Small intestine (tissue), 7 donors: ENCODE measurements at regions not wholly inside any gene's neighbourhood (a gene's known extent, or its start where the extent isn't known, plus 50 kb on each side); places are given as distances from the start of the nearest gene placed in this dataset.

ENCODE experiments used
- DNase-seq, 2 donors: peaks; one replicate each; pipeline versions ENCODE4 v3.0.0 to v3.0.0-alpha.2; 2013
- FAIRE-seq: peaks from 2 replicates; lab custom pipeline; 2012; peaks lifted over from hg19 to GRCh38; lab: Jason Lieb, UNC
- H3K27ac ChIP-seq, 3 donors: one replicate each; pipeline ENCODE4 v1.5.1; 2013; ENCODE audit warnings: low read length in 2 of 3, mild to moderate bottlenecking in 2 of 3, control low read depth in 1 of 3, inconsistent platforms in 1 of 3, low read depth in 1 of 3, moderate library complexity in 1 of 3
- H3K27me3 ChIP-seq, 3 donors: one replicate each; pipeline ENCODE4 v1.6.1; 2013; ENCODE audit warnings: low read length in 3 of 3, inconsistent platforms in 1 of 3; ENCODE audit not compliant: control insufficient read depth in 3 of 3, insufficient read depth in 3 of 3
- H3K36me3 ChIP-seq, 3 donors: one replicate each; pipeline ENCODE4 v1.6.1; 2013; ENCODE audit warnings: low read length in 3 of 3, inconsistent platforms in 1 of 3, low read depth in 1 of 3, mild to moderate bottlenecking in 1 of 3, moderate library complexity in 1 of 3; ENCODE audit not compliant: control insufficient read depth in 3 of 3, insufficient read depth in 2 of 3
- H3K4me1 ChIP-seq, 3 donors: one replicate each; pipeline ENCODE4 v1.6.1; 2013; ENCODE audit warnings: low read length in 2 of 3, inconsistent platforms in 1 of 3, low read depth in 1 of 3, mild to moderate bottlenecking in 1 of 3, moderate library complexity in 1 of 3; ENCODE audit not compliant: control insufficient read depth in 3 of 3, insufficient read depth in 2 of 3
- H3K4me3 ChIP-seq, 3 donors: one replicate each; pipeline ENCODE4 v1.5.1; 2013; ENCODE audit warnings: low read length in 3 of 3, control low read depth in 1 of 3, inconsistent platforms in 1 of 3, low read depth in 1 of 3, mild to moderate bottlenecking in 1 of 3, moderate library complexity in 1 of 3
- H3K9me3 ChIP-seq, 2 donors: one replicate each; pipeline ENCODE4 v1.6.1; 2013; ENCODE audit warnings: low read depth in 1 of 2, low read length in 1 of 2; ENCODE audit not compliant: control insufficient read depth in 2 of 2, insufficient read depth in 1 of 2
- WGBS, 3 donors: extraction: QIAGEN DNeasy Blood & Tissue Kit; methylation state at CpG; one replicate each; pipeline ENCODE4 v1.1.7; 2013; 5-methylcytosine and 5-hydroxymethylcytosine counted together
- donor health status: healthy with polysubstance abuse.
- donor health status: control.
- donor health status: control.
- donor health status: Bipolar disorder and iron deficiency.
- donor health status: healthy.

- Histone ChIP-seq H3K27me3 (no peaks in the 10 kb centered on the region), H3K4me1 (no peaks in the 10 kb centered on the region), H3K9me3 (no peaks in the 10 kb centered on the region), H3K27ac (no peak overlapping the region), H3K4me3 (no peak overlapping the region), H3K36me3 (no peaks in the 10 kb centered on the region)
- no peak for DNase-seq
- 72 to 82% (median 77%) methylated on average over 3 of the region's 3 CpGs for WGBS, 3 donors
- no peak for FAIRE-seq
Observed at GRCh38 chr2:167398873-167399272, 510.6 kb downstream of the XIRP2 start.

- no peaks in the 10 kb centered on the region for H3K4me1 ChIP-seq
- H3K4me3 ChIP-seq: no peak overlapping the region
- no peak overlapping the region for H3K27ac ChIP-seq
- no peak for FAIRE-seq
- WGBS, 3 donors: 86 to 96% (median 94%) methylated on average over 1 of the region's 1 CpG
- no peaks in the 10 kb centered on the region for H3K9me3 ChIP-seq
- H3K36me3 ChIP-seq: no peaks in the 10 kb centered on the region
- H3K27me3 ChIP-seq: no peaks in the 10 kb centered on the region
- no peak for DNase-seq
Observed at GRCh38 chr2:167388901-167389300, 500.6 kb downstream of the XIRP2 start.

GRCh38 chr2:167388497-167388896 lies 500.2 kb downstream of the XIRP2 start:
- H3K4me3 ChIP-seq: no peak overlapping the region
- no peaks in the 10 kb centered on the region for H3K36me3 ChIP-seq
- H3K27ac ChIP-seq: no peak overlapping the region
- no peaks in the 10 kb centered on the region for H3K4me1 ChIP-seq
- no peaks in the 10 kb centered on the region for H3K9me3 ChIP-seq
- no peak for DNase-seq
- H3K27me3 ChIP-seq: no peaks in the 10 kb centered on the region
- no peak for FAIRE-seq
- WGBS, 3 donors: 20 to 56% (median 29%) methylated on average over 2 of the region's 2 CpGs

- DNase-seq: no peak
- 72 to 83% (median 79%) methylated on average over 4 of the region's 4 CpGs for WGBS, 3 donors
- Histone ChIP-seq H3K4me3 (no peak overlapping the region), H3K27me3 (no peaks in the 10 kb centered on the region), H3K9me3 (no peaks in the 10 kb centered on the region), H3K36me3 (no peaks in the 10 kb centered on the region), H3K4me1 (no peaks in the 10 kb centered on the region), H3K27ac (no peak overlapping the region)
- FAIRE-seq: no peak
Observed at GRCh38 chr2:167386694-167387093, 498.4 kb downstream of the XIRP2 start.

- H3K4me3 ChIP-seq: no peak overlapping the region
- H3K27me3 ChIP-seq: no peaks in the 10 kb centered on the region
- no peaks in the 10 kb centered on the region for H3K9me3 ChIP-seq
- no peaks in the 10 kb centered on the region for H3K4me1 ChIP-seq
- no peak overlapping the region for H3K27ac ChIP-seq
- FAIRE-seq (no peak), DNase-seq (no peak)
- no peaks in the 10 kb centered on the region for H3K36me3 ChIP-seq
- WGBS, 3 donors: 69 to 80% (median 70%) methylated on average over 8 of the region's 8 CpGs
Observed at GRCh38 chr2:167383610-167384194, 495.4 kb downstream of the XIRP2 start.

GRCh38 chr2:167381349-167381748 lies 493.1 kb downstream of the XIRP2 start:
- DNase-seq (no peak), FAIRE-seq (no peak)
- Histone ChIP-seq H3K9me3 (no peaks in the 10 kb centered on the region), H3K27me3 (no peaks in the 10 kb centered on the region), H3K27ac (no peak overlapping the region), H3K4me1 (no peaks in the 10 kb centered on the region), H3K4me3 (no peak overlapping the region), H3K36me3 (no peaks in the 10 kb centered on the region)
- WGBS, 3 donors: 90 to 96% (median 92%) methylated on average over 2 of the region's 2 CpGs

- DNase-seq (no peak), FAIRE-seq (no peak)
- Histone ChIP-seq H3K4me3 (no peak overlapping the region), H3K27ac (no peak overlapping the region), H3K36me3 (no peaks in the 10 kb centered on the region), H3K27me3 (no peaks in the 10 kb centered on the region), H3K4me1 (no peaks in the 10 kb centered on the region), H3K9me3 (no peaks in the 10 kb centered on the region)
- WGBS, 3 donors: 56 to 71% (median 58%) methylated on average over 4 of the region's 4 CpGs
Observed at GRCh38 chr2:167380555-167380954, 492.3 kb downstream of the XIRP2 start.

GRCh38 chr2:167380094-167380493 lies 491.8 kb downstream of the XIRP2 start:
- FAIRE-seq: no peak
- Histone ChIP-seq H3K27me3 (no peaks in the 10 kb centered on the region), H3K4me1 (no peaks in the 10 kb centered on the region), H3K36me3 (no peaks in the 10 kb centered on the region), H3K9me3 (no peaks in the 10 kb centered on the region), H3K4me3 (no peak overlapping the region), H3K27ac (no peak overlapping the region)
- 75 to 87% (median 86%) methylated on average over 2 of the region's 2 CpGs for WGBS, 3 donors
- DNase-seq: no peak

- H3K4me3 ChIP-seq: no peak overlapping the region
- DNase-seq (no peak), FAIRE-seq (no peak)
- no peaks in the 10 kb centered on the region for H3K27me3 ChIP-seq
- 47 to 58% (median 56%) methylated on average over 1 of the region's 1 CpG for WGBS, 3 donors
- H3K4me1 ChIP-seq: no peaks in the 10 kb centered on the region
- H3K9me3 ChIP-seq: no peaks in the 10 kb centered on the region
- H3K36me3 ChIP-seq: no peaks in the 10 kb centered on the region
- H3K27ac ChIP-seq: no peak overlapping the region
Observed at GRCh38 chr2:167369083-167369482, 480.8 kb downstream of the XIRP2 start.
